Esophagus muscularis mucosa (tissue), 4 donors: ENCODE measurements at regions not wholly inside any gene's neighbourhood (a gene's known extent, or its start where the extent isn't known, plus 50 kb on each side); places are given as distances from the start of the nearest gene placed in this dataset.

Source experiments
- DNase-seq: peaks from one replicate; pipeline ENCODE4 v3.0.0-alpha.2; 2017; ENCODE audit errors: extremely low spot score
- H3K27ac ChIP-seq, 4 donors: fragments of 200-600 bp; sonication (generic); replicated peaks in 1 of 4; 1 replicate in 3 of 4; 2 replicates in 1 of 4; pipeline ENCODE4 v1.5.1; 2016 to 2019; ENCODE audit warnings: mild to moderate bottlenecking in 1 of 4
- H3K27me3 ChIP-seq, 4 donors: fragments of 200-600 bp; sonication (generic); one replicate each; pipeline versions ENCODE4 v1.5.1 to v1.6.0; 2016 to 2019
- H3K36me3 ChIP-seq, 4 donors: fragments of 200-600 bp; sonication (generic); one replicate each; pipeline ENCODE4 v1.5.1; 2016 to 2019
- H3K4me1 ChIP-seq, 4 donors: fragments of 200-600 bp; sonication (generic); one replicate each; pipeline ENCODE4 v1.5.1; 2016 to 2019
- H3K4me3 ChIP-seq, 4 donors: fragments of 200-600 bp; sonication (generic); 1 replicate in 2 of 4; 2 replicates in 2 of 4; pipeline ENCODE4 v1.5.1; 2016 to 2019; ENCODE audit warnings: mild to moderate bottlenecking in 4 of 4, moderate library complexity in 1 of 4
- H3K9me3 ChIP-seq, 4 donors: fragments of 200-600 bp; sonication (generic); 1 replicate in 3 of 4; 2 replicates in 1 of 4; pipeline ENCODE4 v1.5.1; 2016 to 2019
- CTCF ChIP-seq, 3 experiments: fragments of 200-600 bp in 2 of 3; fragments of 450-650 bp in 1 of 3; sonication (generic) in 2 of 3; IDR thresholded peaks; one replicate each; pipeline ENCODE4 v1.5.1; 2017 to 2019; ENCODE audit warnings: antibody characterized with exemption in 3 of 3, mild to moderate bottlenecking in 2 of 3, moderate library complexity in 1 of 3
- EP300 ChIP-seq: sonication (generic); formaldehyde crosslinking; IDR thresholded peaks from one replicate; pipeline ENCODE4 v1.6.1; 2017; ENCODE audit warnings: antibody characterized with exemption
- POLR2A ChIP-seq: fragments of 450-650 bp; IDR thresholded peaks from one replicate; pipeline ENCODE4 v1.6.1; 2017; ENCODE audit warnings: antibody characterized with exemption, moderate library complexity, mild to moderate bottlenecking, low read depth
- POLR2AphosphoS5 ChIP-seq, 2 donors: sonication (generic); formaldehyde crosslinking; IDR thresholded peaks; one replicate each; pipeline ENCODE4 v1.6.1; 2017; ENCODE audit warnings: antibody characterized with exemption in 2 of 2
- whole genome bisulfite sequencing: methylation state at CpG from one replicate; pipeline ENCODE4 v1.1.5; 2018; 5-methylcytosine and 5-hydroxymethylcytosine counted together
- intact Hi-C: fragments of 100-400 bp; cut with DNase I; formaldehyde crosslinking; loops from one replicate; pipeline ENCODE4 v1.15.1; 2023

DNA sequence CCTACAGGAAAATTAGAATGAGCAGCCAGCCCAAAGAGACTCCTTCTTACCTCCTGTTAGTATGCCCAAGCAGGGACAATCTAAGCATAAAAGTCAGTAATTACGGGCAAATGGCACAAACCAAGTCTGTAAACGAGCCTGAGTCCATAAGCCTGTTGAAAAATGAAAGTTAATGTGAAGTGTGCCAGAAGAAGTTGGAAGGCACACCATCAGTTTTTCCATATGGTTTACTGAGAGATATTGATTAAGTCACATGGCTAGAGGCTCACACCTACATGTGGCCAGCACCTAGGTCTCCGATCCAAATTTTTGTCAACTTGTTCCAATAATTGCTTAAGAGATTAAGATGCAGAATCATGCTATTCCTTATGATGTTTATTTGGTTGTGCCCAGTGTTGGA, 242.4 kb upstream of the CSF3R start:
- Histone ChIP-seq H3K4me3 (no peak overlapping the region), H3K4me1 (no peaks in the 10 kb centered on the region), H3K27ac (no peak overlapping the region), H3K36me3 (no peaks in the 10 kb centered on the region), H3K27me3 (peaks cover 0 to 65% (median 0%) of the 10 kb centered on the region in 4 donors), H3K9me3 (no peaks in the 10 kb centered on the region)
- WGBS: 77% methylated on average over 3 of the region's 3 CpGs
- DNase-seq: no peak
- intact Hi-C loops: no loop called here
- TF ChIP-seq POLR2AphosphoS5 (IDR thresholded peaks at IDR 0.05) (no peak), CTCF (IDR thresholded peaks at IDR 0.05) (no peak), EP300 (no peak), POLR2A (no peak)

DNA sequence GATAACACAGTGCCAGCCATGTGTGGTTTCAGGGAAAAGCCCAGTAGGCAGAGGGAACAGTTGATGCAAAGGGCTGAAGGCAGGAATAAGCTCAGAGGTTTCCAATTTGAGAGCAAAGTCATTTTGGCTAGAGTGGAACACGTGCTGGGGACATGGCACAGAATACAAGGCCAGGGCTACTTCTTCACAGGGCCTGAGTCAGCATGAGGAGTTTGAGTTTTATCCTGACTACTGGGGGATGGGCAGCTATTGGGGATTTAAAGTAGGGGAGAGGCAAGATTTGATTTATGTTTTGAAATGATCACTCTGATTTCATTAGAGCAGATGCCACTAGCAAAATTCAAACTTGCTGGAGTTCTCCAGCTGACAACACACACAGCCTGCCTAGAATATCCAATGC, 241.1 kb upstream of the CSF3R start:
- TF ChIP-seq CTCF (IDR thresholded peaks at IDR 0.05): no peak
- DNase-seq: no peak
- H3K4me1 ChIP-seq: no peaks in the 10 kb centered on the region
- H3K9me3 ChIP-seq: no peaks in the 10 kb centered on the region
- no peak overlapping the region for H3K27ac ChIP-seq
- WGBS: 70% methylated on average over 1 of the region's 1 CpG
- H3K27me3 ChIP-seq: peaks cover 0 to 65% (median 0%) of the 10 kb centered on the region in 4 donors
- H3K4me3 ChIP-seq: no peak overlapping the region
- no peaks in the 10 kb centered on the region for H3K36me3 ChIP-seq
- intact Hi-C loops: no loop called here

GRCh38 chr1:36722871-36723270, 240.2 kb upstream of the CSF3R start:
- H3K27me3 ChIP-seq: peaks cover 0 to 67% (median 0%) of the 10 kb centered on the region in 4 donors
- WGBS: 83% methylated on average over 1 of the region's 5 CpGs
- no peaks in the 10 kb centered on the region for H3K9me3 ChIP-seq
- H3K4me3 ChIP-seq: no peak overlapping the region
- H3K4me1 ChIP-seq: no peaks in the 10 kb centered on the region
- no peak for DNase-seq
- intact Hi-C loops: no loop called here
- no peaks in the 10 kb centered on the region for H3K36me3 ChIP-seq
- TF ChIP-seq POLR2AphosphoS5 (IDR thresholded peaks at IDR 0.05): no peak
- TF ChIP-seq EP300: no peak
- H3K27ac ChIP-seq: no peak overlapping the region

GRCh38 chr1:36721261-36721660, 238.5 kb upstream of the CSF3R start:
- Histone ChIP-seq H3K9me3 (no peaks in the 10 kb centered on the region), H3K27me3 (peaks cover 0 to 71% (median 0%) of the 10 kb centered on the region in 4 donors), H3K36me3 (no peaks in the 10 kb centered on the region), H3K27ac (no peak overlapping the region), H3K4me3 (no peak overlapping the region), H3K4me1 (no peaks in the 10 kb centered on the region)
- WGBS: 78% methylated on average over 6 of the region's 6 CpGs
- intact Hi-C loops: no loop called here
- TF ChIP-seq POLR2AphosphoS5 (IDR thresholded peaks at IDR 0.05) (no peak), EP300 (no peak), CTCF (IDR thresholded peaks at IDR 0.05) (no peak)
- no peak for DNase-seq

- Histone ChIP-seq H3K27ac (no peak overlapping the region), H3K4me1 (no peaks in the 10 kb centered on the region), H3K27me3 (peaks cover 0 to 86% (median 0%) of the 10 kb centered on the region in 4 donors), H3K36me3 (no peaks in the 10 kb centered on the region), H3K4me3 (no peak overlapping the region), H3K9me3 (no peaks in the 10 kb centered on the region)
- WGBS: 86% methylated on average over 2 of the region's 2 CpGs
- TF ChIP-seq POLR2A: no peak
- no peak for TF ChIP-seq CTCF (IDR thresholded peaks at IDR 0.05)
- TF ChIP-seq POLR2AphosphoS5 (IDR thresholded peaks at IDR 0.05): no peak
- TF ChIP-seq EP300: no peak
- intact Hi-C loops: no loop called here
- DNase-seq: no peak
Measured at GRCh38 chr1:36717431-36717830, 234.7 kb upstream of the CSF3R start.
